AG10803 (cell line): ENCODE measurements at regions not wholly inside any gene's neighbourhood (a gene's known extent, or its start where the extent isn't known, plus 50 kb on each side); places are given as distances from the start of the nearest gene placed in this dataset.

ENCODE experiments used
- DNase-seq: peaks from one replicate; pipeline ENCODE4 v3.0.0; 2010; ENCODE audit warnings: low read depth
- H3K4me3 ChIP-seq: 2 replicates; pipeline ENCODE4 v1.5.1; 2011; ENCODE audit warnings: mild to moderate bottlenecking, low read length, control low read depth
- CTCF ChIP-seq: conservative IDR thresholded peaks from 2 replicates; pipeline ENCODE4 v1.5.1; 2011; ENCODE audit warnings: mild to moderate bottlenecking, low read length, control low read depth, inconsistent platforms

GRCh38 chr11:25159341-25159740 is 662.5 kb downstream of the LUZP2 start:
- H3K4me3 ChIP-seq, result no peak overlapping the region
- no peak for TF ChIP-seq CTCF
- DNase-seq, result no peak

- no peak overlapping the region for H3K4me3 ChIP-seq
- TF ChIP-seq CTCF, result no peak
- DNase-seq, result no peak
These were observed 666.6 kb downstream of the LUZP2 start for GRCh38 chr11:25163421-25163820.

GRCh38 chr11:25180187-25180586 is 683.3 kb downstream of the LUZP2 start:
- TF ChIP-seq CTCF, result no peak
- no peak overlapping the region for H3K4me3 ChIP-seq
- no peak for DNase-seq

GRCh38 chr11:25183411-25183810 is 686.6 kb downstream of the LUZP2 start:
- no peak overlapping the region for H3K4me3 ChIP-seq
- no peak for DNase-seq
- TF ChIP-seq CTCF, result no peak

GRCh38 chr11:25197515-25197914 is 700.7 kb downstream of the LUZP2 start:
- no peak for DNase-seq
- no peak overlapping the region for H3K4me3 ChIP-seq
- no peak for TF ChIP-seq CTCF

GRCh38 chr11:25198704-25199103 is 701.9 kb downstream of the LUZP2 start:
- no peak overlapping the region for H3K4me3 ChIP-seq
- DNase-seq, result no peak
- TF ChIP-seq CTCF, result no peak

- no peak overlapping the region for H3K4me3 ChIP-seq
- TF ChIP-seq CTCF, result no peak
- DNase-seq, result no peak
These were observed 704.1 kb downstream of the LUZP2 start for GRCh38 chr11:25200925-25201324.
